Natural killer cell (primary cell): ENCODE measurements at regions not wholly inside any gene's neighbourhood (a gene's known extent, or its start where the extent isn't known, plus 50 kb on each side); places are given as distances from the start of the nearest gene placed in this dataset.

Experiments
- ATAC-seq, 3 donors: fragments of 150-1000 bp in 2 of 3; fragments of 200-7000 bp in 1 of 3; cut with Tn5 transposase; 1 replicate in 1 of 3; 2 replicates in 2 of 3; pipeline ENCODE4 v1.10.0; 2021; ENCODE audit warnings: mild to moderate bottlenecking in 2 of 3, moderate library complexity in 2 of 3
- DNase-seq, 2 donors: peaks; one replicate each; pipeline versions ENCODE4 v3.0.0 to v3.0.0-alpha.2; 2013 to 2021; ENCODE audit warnings: mixed read lengths in 1 of 2
- H3K27ac ChIP-seq: one replicate; pipeline ENCODE4 v1.5.1; 2013; ENCODE audit warnings: mild to moderate bottlenecking, low read length
- H3K27me3 ChIP-seq: one replicate; pipeline ENCODE4 v1.6.1; 2013; ENCODE audit warnings: low read length; ENCODE audit not compliant: control insufficient read depth, insufficient read depth
- H3K36me3 ChIP-seq: one replicate; pipeline ENCODE4 v1.6.1; 2013; ENCODE audit warnings: low read length; ENCODE audit not compliant: control insufficient read depth, insufficient read depth
- H3K4me1 ChIP-seq: one replicate; pipeline ENCODE4 v1.6.1; 2013; ENCODE audit warnings: low read length; ENCODE audit not compliant: control insufficient read depth, insufficient read depth
- H3K4me3 ChIP-seq: one replicate; pipeline ENCODE4 v1.5.1; 2013; ENCODE audit warnings: low read length
- H3K9me3 ChIP-seq: one replicate; pipeline ENCODE4 v1.6.1; 2013; ENCODE audit warnings: low read length; ENCODE audit not compliant: control insufficient read depth, insufficient read depth
- H3K27ac Mint-ChIP-seq, 2 donors: one replicate each; pipeline ENCODE4 v1.8.0; 2022; ENCODE audit warnings: mild to moderate bottlenecking in 2 of 2, mixed read lengths in 2 of 2, moderate library complexity in 1 of 2
- H3K27me3 Mint-ChIP-seq, 2 donors: one replicate each; pipeline ENCODE4 v1.8.0; 2022; ENCODE audit warnings: low read depth in 2 of 2, mixed read lengths in 2 of 2
- H3K36me3 Mint-ChIP-seq: one replicate; pipeline ENCODE4 v1.8.0; 2022; ENCODE audit warnings: mixed read lengths
- H3K4me1 Mint-ChIP-seq, 2 donors: one replicate each; pipeline ENCODE4 v1.8.0; 2022; ENCODE audit warnings: mixed read lengths in 2 of 2
- H3K4me3 Mint-ChIP-seq: one replicate; pipeline ENCODE4 v1.8.0; 2022; ENCODE audit warnings: mild to moderate bottlenecking, moderate library complexity, mixed read lengths
- H3K9me3 Mint-ChIP-seq, 2 donors: one replicate each; pipeline ENCODE4 v1.8.0; 2022; ENCODE audit warnings: mixed read lengths in 2 of 2
- CTCF ChIP-seq: fragments of 200-600 bp; IDR thresholded peaks from one replicate; pipeline ENCODE4 v1.8.0; 2022; ENCODE audit warnings: antibody characterized with exemption
- WGBS: methylation state at CpG from one replicate; pipeline ENCODE4 v1.1.7; 2013; ENCODE audit warnings: missing lambda C conversion rate; ENCODE audit not compliant: insufficient coverage; 5-methylcytosine and 5-hydroxymethylcytosine counted together
- intact Hi-C: fragments of 100-400 bp; cut with micrococcal nuclease; formaldehyde crosslinking; loops from one replicate; pipeline ENCODE4 v1.14.2; 2022

GRCh38 chr7:10655031-10655430 lies 318.6 kb upstream of the PHF14 start:
- no peak for TF ChIP-seq CTCF
- H3K4me1 ChIP-seq = no peaks in the 10 kb centered on the region
- peaks cover 0 to 2% of the 10 kb centered on the region in 2 donors for H3K9me3 Mint-ChIP-seq
- no CpG with 5 or more reads among the region's 1 CpG for WGBS
- H3K27me3 Mint-ChIP-seq = peaks cover 0 to 6% of the 10 kb centered on the region in 2 donors
- H3K27ac Mint-ChIP-seq = no peak overlapping the region
- no peak overlapping the region for H3K4me3 Mint-ChIP-seq
- H3K9me3 ChIP-seq = no peaks in the 10 kb centered on the region
- no peaks in the 10 kb centered on the region for H3K36me3 ChIP-seq
- ATAC-seq (no peak), DNase-seq (no peak)
- intact Hi-C loops = no loop called here
- H3K36me3 Mint-ChIP-seq = no peaks in the 10 kb centered on the region
- no peak overlapping the region for H3K27ac ChIP-seq
- no peak overlapping the region for H3K4me3 ChIP-seq
- H3K4me1 Mint-ChIP-seq = peaks cover 0 to 4% of the 10 kb centered on the region in 2 donors
- no peaks in the 10 kb centered on the region for H3K27me3 ChIP-seq

GRCh38 chr7:10657201-10657600 lies 316.5 kb upstream of the PHF14 start:
- no peak overlapping the region for H3K4me3 ChIP-seq
- WGBS = 88% methylated on average over 1 of the region's 1 CpG
- Mint-ChIP-seq H3K27me3 (peaks cover 0 to 13% of the 10 kb centered on the region in 2 donors), H3K4me3 (no peak overlapping the region), H3K9me3 (peaks cover 0 to 2% of the 10 kb centered on the region in 2 donors), H3K27ac (no peak overlapping the region), H3K36me3 (no peaks in the 10 kb centered on the region), H3K4me1 (peaks cover 0 to 4% of the 10 kb centered on the region in 2 donors)
- H3K27ac ChIP-seq = no peak overlapping the region
- H3K9me3 ChIP-seq = no peaks in the 10 kb centered on the region
- intact Hi-C loops = no loop called here
- H3K4me1 ChIP-seq = no peaks in the 10 kb centered on the region
- H3K27me3 ChIP-seq = no peaks in the 10 kb centered on the region
- no peak for ATAC-seq
- no peak for TF ChIP-seq CTCF
- no peak for DNase-seq
- no peaks in the 10 kb centered on the region for H3K36me3 ChIP-seq

GRCh38 chr7:10657837-10658236 lies 315.8 kb upstream of the PHF14 start:
- H3K36me3 Mint-ChIP-seq = no peaks in the 10 kb centered on the region
- H3K27ac ChIP-seq = no peak overlapping the region
- H3K4me1 ChIP-seq = no peaks in the 10 kb centered on the region
- H3K36me3 ChIP-seq = no peaks in the 10 kb centered on the region
- H3K9me3 Mint-ChIP-seq = no peaks in the 10 kb centered on the region
- no peaks in the 10 kb centered on the region for H3K27me3 ChIP-seq
- H3K27ac Mint-ChIP-seq = no peak overlapping the region
- ATAC-seq (no peak), DNase-seq (no peak)
- peaks cover 2% of the 10 kb centered on the region in 2 donors for H3K4me1 Mint-ChIP-seq
- H3K4me3 Mint-ChIP-seq = no peak overlapping the region
- H3K27me3 Mint-ChIP-seq = peaks cover 0 to 13% of the 10 kb centered on the region in 2 donors
- intact Hi-C loops = no loop called here
- no peak overlapping the region for H3K4me3 ChIP-seq
- no peaks in the 10 kb centered on the region for H3K9me3 ChIP-seq
- TF ChIP-seq CTCF = no peak

GRCh38 chr7:10662491-10662890 lies 311.2 kb upstream of the PHF14 start:
- TF ChIP-seq CTCF = no peak
- H3K4me3 ChIP-seq = no peak overlapping the region
- H3K27ac Mint-ChIP-seq = no peak overlapping the region
- no peak overlapping the region for H3K4me3 Mint-ChIP-seq
- 90% methylated on average over 1 of the region's 1 CpG for WGBS
- H3K36me3 Mint-ChIP-seq = no peaks in the 10 kb centered on the region
- H3K36me3 ChIP-seq = no peaks in the 10 kb centered on the region
- no peaks in the 10 kb centered on the region for H3K27me3 ChIP-seq
- H3K27ac ChIP-seq = no peak overlapping the region
- no peaks in the 10 kb centered on the region for H3K4me1 ChIP-seq
- no peak for ATAC-seq
- DNase-seq = no peak
- H3K9me3 ChIP-seq = no peaks in the 10 kb centered on the region
- H3K4me1 Mint-ChIP-seq = peaks cover 9 to 11% of the 10 kb centered on the region in 2 donors
- H3K9me3 Mint-ChIP-seq = no peaks in the 10 kb centered on the region
- peaks cover 0 to 13% of the 10 kb centered on the region in 2 donors for H3K27me3 Mint-ChIP-seq
- intact Hi-C loops = no loop called here
